ENCODE measurements at regions not wholly inside any gene's neighbourhood (a gene's known extent, or its start where the extent isn't known, plus 50 kb on each side); places are given as distances from the start of the nearest gene placed in this dataset.

GRCh38 chr7:128145191-128145590, 95.9 kb upstream of the LEP start:
- no peak for DNase-seq (ENCODE audit: extremely low read depth in 1 of 11, low read depth in 9 of 11, low spot score in 4 of 11)

GRCh38 chr7:128146052-128146451, 95.0 kb upstream of the LEP start:
- DNase-seq (ENCODE audit: extremely low read depth in 1 of 11, low read depth in 9 of 11, low spot score in 4 of 11): no peak

- no peak for DNase-seq (ENCODE audit: extremely low read depth in 1 of 11, low read depth in 9 of 11, low spot score in 4 of 11)
Measured at GRCh38 chr7:128148676-128149075, 92.4 kb upstream of the LEP start.

- DNase-seq (ENCODE audit: extremely low read depth in 1 of 11, low read depth in 9 of 11, low spot score in 4 of 11): no peak
Measured at GRCh38 chr7:128150223-128150865, 90.7 kb upstream of the LEP start.

- no peak for DNase-seq (ENCODE audit: extremely low read depth in 1 of 11, low read depth in 9 of 11, low spot score in 4 of 11)
Measured at GRCh38 chr7:128151635-128152034, 89.4 kb upstream of the LEP start.

GRCh38 chr7:128152721-128153120, 88.4 kb upstream of the LEP start:
- no peak for DNase-seq (ENCODE audit: extremely low read depth in 1 of 11, low read depth in 9 of 11, low spot score in 4 of 11)

GRCh38 chr7:128153436-128153835, 87.6 kb upstream of the LEP start:
- DNase-seq (ENCODE audit: extremely low read depth in 1 of 11, low read depth in 9 of 11, low spot score in 4 of 11): no peak

- no peak for DNase-seq (ENCODE audit: extremely low read depth in 1 of 11, low read depth in 9 of 11, low spot score in 4 of 11)
Measured at GRCh38 chr7:128154504-128154903, 86.6 kb upstream of the LEP start.

GRCh38 chr7:128155100-128155740, 85.9 kb upstream of the LEP start:
- DNase-seq (ENCODE audit: extremely low read depth in 1 of 11, low read depth in 9 of 11, low spot score in 4 of 11): no peak

- no peak for DNase-seq (ENCODE audit: extremely low read depth in 1 of 11, low read depth in 9 of 11, low spot score in 4 of 11)
Measured at GRCh38 chr7:128157906-128158305, 83.2 kb upstream of the LEP start.

- DNase-seq (ENCODE audit: extremely low read depth in 1 of 11, low read depth in 9 of 11, low spot score in 4 of 11): no peak
Measured at GRCh38 chr7:128158370-128158769, 82.7 kb upstream of the LEP start.

GRCh38 chr7:128160296-128160695, 80.8 kb upstream of the LEP start:
- DNase-seq (ENCODE audit: extremely low read depth in 1 of 11, low read depth in 9 of 11, low spot score in 4 of 11): no peak

- DNase-seq (ENCODE audit: extremely low read depth in 1 of 11, low read depth in 9 of 11, low spot score in 4 of 11): no peak
Measured at GRCh38 chr7:128161466-128162125, 79.5 kb upstream of the LEP start.

GRCh38 chr7:128162666-128163065, 78.4 kb upstream of the LEP start:
- DNase-seq (ENCODE audit: extremely low read depth in 1 of 11, low read depth in 9 of 11, low spot score in 4 of 11): no peak

- DNase-seq (ENCODE audit: extremely low read depth in 1 of 11, low read depth in 9 of 11, low spot score in 4 of 11): no peak
Measured at GRCh38 chr7:128163473-128163872, 77.6 kb upstream of the LEP start.

- no peak for DNase-seq (ENCODE audit: extremely low read depth in 1 of 11, low read depth in 9 of 11, low spot score in 4 of 11)
Measured at GRCh38 chr7:128164061-128164954, 76.8 kb upstream of the LEP start.

GRCh38 chr7:128164955-128165670, 76.0 kb upstream of the LEP start:
- DNase-seq (ENCODE audit: extremely low read depth in 1 of 11, low read depth in 9 of 11, low spot score in 4 of 11): no peak

- DNase-seq (ENCODE audit: extremely low read depth in 1 of 11, low read depth in 9 of 11, low spot score in 4 of 11): no peak
Measured at GRCh38 chr7:128165927-128166420, 75.1 kb upstream of the LEP start.

- peak in 1 of 11 donors; percentile 19 for DNase-seq (ENCODE audit: extremely low read depth in 1 of 11, low read depth in 9 of 11, low spot score in 4 of 11)
Measured at GRCh38 chr7:128166603-128167041, 74.5 kb upstream of the LEP start.

Data from renal cortex interstitium (tissue), 11 donors.